ENCODE measurements at regions not wholly inside any gene's neighbourhood (a gene's known extent, or its start where the extent isn't known, plus 50 kb on each side); places are given as distances from the start of the nearest gene placed in this dataset.

GRCh38 chr1:193609592-193609991, 423.2 kb upstream of the B3GALT2 start:
- no peaks in the 10 kb centered on the region for H3K4me1 ChIP-seq (ENCODE audit: insufficient read depth, poor library complexity, severe bottlenecking)
- ATAC-seq (ENCODE audit: low read depth) (no peak), DNase-seq (ENCODE audit: low spot score) (no peak)

GRCh38 chr1:193607787-193608186, 421.4 kb upstream of the B3GALT2 start:
- H3K27me3 ChIP-seq (ENCODE audit: insufficient read depth, poor library complexity, severe bottlenecking): no peaks in the 10 kb centered on the region
- H3K4me3 ChIP-seq (ENCODE audit: severe bottlenecking): no peak overlapping the region
- no peak overlapping the region for H3K27ac ChIP-seq (ENCODE audit: poor library complexity, severe bottlenecking)
- H3K36me3 ChIP-seq (ENCODE audit: low read depth): no peaks in the 10 kb centered on the region
- no peaks in the 10 kb centered on the region for H3K4me1 ChIP-seq (ENCODE audit: insufficient read depth, poor library complexity, severe bottlenecking)
- no peaks in the 10 kb centered on the region for H3K9me3 ChIP-seq (ENCODE audit: severe bottlenecking)
- no peak for DNase-seq (ENCODE audit: low spot score)
- no peak for ATAC-seq (ENCODE audit: low read depth)
- TF ChIP-seq CTCF (IDR thresholded peaks at IDR 0.05; ENCODE audit: poor library complexity, severe bottlenecking): no peak

More at GRCh38 chr1:193609592-193609991, 423.2 kb upstream of the B3GALT2 start:
- Histone ChIP-seq H3K9me3 (ENCODE audit: severe bottlenecking) (no peaks in the 10 kb centered on the region), H3K4me3 (ENCODE audit: severe bottlenecking) (no peak overlapping the region), H3K36me3 (ENCODE audit: low read depth) (no peaks in the 10 kb centered on the region), H3K27ac (ENCODE audit: poor library complexity, severe bottlenecking) (no peak overlapping the region), H3K27me3 (ENCODE audit: insufficient read depth, poor library complexity, severe bottlenecking) (no peaks in the 10 kb centered on the region)
- no peak for TF ChIP-seq CTCF (IDR thresholded peaks at IDR 0.05; ENCODE audit: poor library complexity, severe bottlenecking)

DNA sequence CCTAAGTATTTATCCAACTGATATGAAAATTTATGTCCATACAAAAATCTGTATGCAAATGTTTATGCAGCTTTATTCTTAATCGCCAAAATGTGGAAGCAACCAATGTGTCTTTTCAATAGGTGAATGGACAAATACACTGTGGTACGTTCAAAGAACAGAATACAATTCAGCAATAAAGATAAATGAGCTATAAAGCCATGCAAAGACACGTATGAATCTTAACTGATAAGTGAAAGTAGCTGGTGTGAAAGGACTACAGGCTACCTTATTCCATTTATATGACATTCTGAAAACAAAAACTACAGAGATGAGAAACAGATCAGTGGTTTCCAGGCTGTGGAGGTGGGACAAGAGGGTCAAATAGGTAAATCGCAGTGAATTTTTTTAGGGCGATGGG, 419.6 kb upstream of the B3GALT2 start:
- no peak for TF ChIP-seq CTCF (IDR thresholded peaks at IDR 0.05; ENCODE audit: poor library complexity, severe bottlenecking)
- DNase-seq (ENCODE audit: low spot score) (no peak), ATAC-seq (ENCODE audit: low read depth) (no peak)
- no peaks in the 10 kb centered on the region for H3K9me3 ChIP-seq (ENCODE audit: severe bottlenecking)
- H3K27ac ChIP-seq (ENCODE audit: poor library complexity, severe bottlenecking): no peak overlapping the region
- no peaks in the 10 kb centered on the region for H3K4me1 ChIP-seq (ENCODE audit: insufficient read depth, poor library complexity, severe bottlenecking)
- H3K36me3 ChIP-seq (ENCODE audit: low read depth): no peaks in the 10 kb centered on the region
- no peak overlapping the region for H3K4me3 ChIP-seq (ENCODE audit: severe bottlenecking)
- H3K27me3 ChIP-seq (ENCODE audit: insufficient read depth, poor library complexity, severe bottlenecking): no peaks in the 10 kb centered on the region

DNA sequence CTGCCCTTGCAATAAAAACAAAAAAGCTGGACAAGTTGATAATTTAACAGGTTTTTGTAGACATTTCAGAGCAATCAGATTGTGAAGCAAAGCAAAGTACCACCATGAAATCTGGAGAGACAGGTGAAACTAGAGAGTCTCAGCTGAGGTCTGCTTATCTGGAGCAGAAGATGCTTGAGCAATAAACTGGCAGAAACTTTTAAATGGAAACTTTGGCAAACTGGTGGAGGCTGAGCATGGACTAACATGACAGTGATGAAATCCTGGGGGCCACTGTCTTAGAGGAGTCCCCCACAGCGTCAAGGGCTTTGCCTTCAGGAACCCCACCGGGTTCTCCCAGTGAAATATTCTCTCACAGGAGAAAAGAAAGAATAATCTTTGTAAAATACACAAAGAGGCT, 416.3 kb upstream of the B3GALT2 start:
- DNase-seq (ENCODE audit: low spot score) (no peak), ATAC-seq (ENCODE audit: low read depth) (no peak)
- no peaks in the 10 kb centered on the region for H3K27me3 ChIP-seq (ENCODE audit: insufficient read depth, poor library complexity, severe bottlenecking)
- TF ChIP-seq CTCF (IDR thresholded peaks at IDR 0.05; ENCODE audit: poor library complexity, severe bottlenecking): no peak
- H3K9me3 ChIP-seq (ENCODE audit: severe bottlenecking): no peaks in the 10 kb centered on the region
- no peak overlapping the region for H3K4me3 ChIP-seq (ENCODE audit: severe bottlenecking)
- H3K27ac ChIP-seq (ENCODE audit: poor library complexity, severe bottlenecking): no peak overlapping the region
- no peaks in the 10 kb centered on the region for H3K4me1 ChIP-seq (ENCODE audit: insufficient read depth, poor library complexity, severe bottlenecking)
- no peaks in the 10 kb centered on the region for H3K36me3 ChIP-seq (ENCODE audit: low read depth)

GRCh38 chr1:193593147-193593885, 406.9 kb upstream of the B3GALT2 start:
- no peaks in the 10 kb centered on the region for H3K4me1 ChIP-seq (ENCODE audit: insufficient read depth, poor library complexity, severe bottlenecking)
- H3K36me3 ChIP-seq (ENCODE audit: low read depth): no peaks in the 10 kb centered on the region
- ATAC-seq (ENCODE audit: low read depth) (no peak), DNase-seq (ENCODE audit: low spot score) (no peak)
- no peak overlapping the region for H3K4me3 ChIP-seq (ENCODE audit: severe bottlenecking)
- no peaks in the 10 kb centered on the region for H3K9me3 ChIP-seq (ENCODE audit: severe bottlenecking)
- no peak overlapping the region for H3K27ac ChIP-seq (ENCODE audit: poor library complexity, severe bottlenecking)
- no peaks in the 10 kb centered on the region for H3K27me3 ChIP-seq (ENCODE audit: insufficient read depth, poor library complexity, severe bottlenecking)
- TF ChIP-seq CTCF (IDR thresholded peaks at IDR 0.05; ENCODE audit: poor library complexity, severe bottlenecking): no peak

All from RWPE2 (cell line).